Neural progenitor cell (in vitro differentiated cells): ENCODE measurements at regions not wholly inside any gene's neighbourhood (a gene's known extent, or its start where the extent isn't known, plus 50 kb on each side); places are given as distances from the start of the nearest gene placed in this dataset.

Experiments
- DNase-seq: peaks from one replicate; pipeline ENCODE4 v3.0.0-alpha.2; 2016; ENCODE audit warnings: low spot score
- H2AFZ ChIP-seq: fragments of 200-600 bp; sonication (generic); replicated peaks from 2 replicates; pipeline ENCODE4 v1.6.1; 2016; ENCODE audit warnings: antibody characterized with exemption
- H3F3A ChIP-seq: fragments of 200-600 bp; sonication (generic); 2 replicates; pipeline ENCODE4 v1.6.1; 2016; ENCODE audit warnings: antibody characterized with exemption, low read depth
- H3K27ac ChIP-seq: fragments of 200-600 bp; sonication (generic); 2 replicates; pipeline ENCODE4 v1.5.1; 2016; ENCODE audit warnings: mild to moderate bottlenecking
- H3K27me3 ChIP-seq: fragments of 200-600 bp; sonication (generic); 2 replicates; pipeline ENCODE4 v1.6.1; 2016; ENCODE audit warnings: mild to moderate bottlenecking, moderate library complexity
- H3K36me3 ChIP-seq: fragments of 200-600 bp; sonication (generic); 2 replicates; pipeline ENCODE4 v1.5.1; 2016
- H3K4me1 ChIP-seq: fragments of 200-600 bp; sonication (generic); 2 replicates; pipeline ENCODE4 v1.6.1; 2016; ENCODE audit warnings: mixed run types
- H3K4me2 ChIP-seq: fragments of 200-600 bp; sonication (generic); 2 replicates; pipeline ENCODE4 v1.6.1; 2016
- H3K4me3 ChIP-seq: fragments of 200-600 bp; sonication (generic); 2 replicates; pipeline ENCODE4 v1.5.1; 2016
- H3K79me2 ChIP-seq: fragments of 200-600 bp; sonication (generic); 2 replicates; pipeline ENCODE4 v1.6.1; 2016; ENCODE audit warnings: low read depth
- H3K9ac ChIP-seq: fragments of 200-600 bp; sonication (generic); 2 replicates; pipeline ENCODE4 v1.6.1; 2016
- H3K9me3 ChIP-seq: fragments of 200-600 bp; sonication (generic); 2 replicates; pipeline ENCODE4 v1.5.1; 2016; ENCODE audit warnings: low read depth
- H4K20me1 ChIP-seq: fragments of 200-600 bp; sonication (generic); 2 replicates; pipeline ENCODE4 v1.6.1; 2016; ENCODE audit warnings: low read depth
- H3K27ac Mint-ChIP-seq: 3 replicates; pipeline ENCODE4 v1.8.0; 2021; ENCODE audit warnings: mixed read lengths
- H3K27me3 Mint-ChIP-seq: 2 replicates; pipeline ENCODE4 v1.8.0; 2022; ENCODE audit warnings: low read depth, mild to moderate bottlenecking, inconsistent platforms, moderate library complexity, mixed read lengths; ENCODE audit not compliant: insufficient read depth
- H3K36me3 Mint-ChIP-seq: 3 replicates; pipeline ENCODE4 v1.8.0; 2021; ENCODE audit warnings: mixed read lengths
- H3K4me1 Mint-ChIP-seq: 3 replicates; pipeline ENCODE4 v1.8.0; 2021; ENCODE audit warnings: mixed read lengths
- H3K4me3 Mint-ChIP-seq: 3 replicates; pipeline ENCODE4 v1.8.0; 2021; ENCODE audit warnings: mild to moderate bottlenecking, moderate library complexity, mixed read lengths
- H3K9me3 Mint-ChIP-seq: 3 replicates; pipeline ENCODE4 v1.8.0; 2020; ENCODE audit warnings: mixed read lengths
- EZH2 ChIP-seq: fragments of 200-600 bp; sonication (generic); IDR thresholded peaks from 2 replicates; pipeline ENCODE4 v1.6.1; 2017; ENCODE audit warnings: antibody characterized with exemption, mild to moderate bottlenecking, moderate library complexity
- EZH2phosphoT487 ChIP-seq: fragments of 200-600 bp; sonication (generic); IDR thresholded peaks from 2 replicates; pipeline ENCODE4 v1.6.1; 2017; ENCODE audit warnings: antibody characterized with exemption
- TF ChIP-seq, protein P1 (sequence below): fragments of 200-600 bp; sonication (generic); IDR thresholded peaks from 2 replicates; pipeline ENCODE4 v1.5.1; 2017; ENCODE audit warnings: antibody characterized with exemption, mild to moderate bottlenecking

DNA sequence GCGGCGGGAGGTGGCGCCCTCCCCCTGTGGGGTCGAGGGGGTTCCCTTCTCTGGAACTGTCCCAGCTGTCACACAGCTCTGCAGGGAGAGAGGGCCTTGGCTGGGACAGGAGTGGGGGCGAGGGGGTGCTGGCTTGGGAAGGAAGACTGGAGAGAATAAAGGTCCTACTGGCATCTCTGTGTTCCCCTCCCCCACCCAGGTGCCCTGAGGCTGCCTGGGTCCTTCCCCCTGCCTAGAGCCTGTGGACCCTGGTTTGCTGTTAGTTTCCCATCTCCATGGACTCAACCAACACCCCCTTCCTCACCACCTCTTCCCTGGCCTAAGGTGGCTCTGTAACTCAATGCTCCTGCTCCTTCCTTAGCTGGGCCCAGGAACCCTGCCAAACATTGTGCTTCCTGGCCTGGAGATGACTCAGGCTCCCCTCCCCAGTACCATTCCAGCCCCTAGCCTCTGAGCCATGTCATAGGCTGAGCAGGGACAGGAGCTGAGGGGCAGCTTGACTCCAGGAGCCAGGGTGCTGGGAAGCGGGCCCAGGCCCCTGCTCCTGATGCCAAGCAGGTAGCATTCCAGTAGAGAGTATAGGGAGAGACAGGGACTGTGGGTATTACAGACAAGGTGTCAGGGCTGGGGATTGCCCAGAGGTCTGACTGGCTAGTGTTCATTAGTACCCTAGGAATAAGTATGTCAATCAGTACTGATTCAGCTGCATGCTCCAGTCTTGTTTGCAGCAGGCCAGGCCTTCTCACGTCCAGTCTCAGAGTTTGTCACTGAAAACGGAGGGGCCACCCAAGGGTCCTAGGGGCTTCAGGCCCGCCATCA is 100.7 kb downstream of the EFNB1 start:
- Histone ChIP-seq H3K79me2 (no peaks in the 10 kb centered on the region), H3K4me3 (no peak overlapping the region), H2AFZ (no peak overlapping the region), H3F3A (no peaks in the 10 kb centered on the region), H3K9ac (no peak overlapping the region), H3K27ac (no peak overlapping the region), H3K4me2 (no peak overlapping the region), H4K20me1 (no peaks in the 10 kb centered on the region), H3K36me3 (no peaks in the 10 kb centered on the region), H3K27me3 (no peaks in the 10 kb centered on the region), H3K9me3 (no peaks in the 10 kb centered on the region), H3K4me1 (no peaks in the 10 kb centered on the region)
- H3K4me1 Mint-ChIP-seq, result peaks cover 28% of the 10 kb centered on the region
- TF ChIP-seq, protein P1, sequence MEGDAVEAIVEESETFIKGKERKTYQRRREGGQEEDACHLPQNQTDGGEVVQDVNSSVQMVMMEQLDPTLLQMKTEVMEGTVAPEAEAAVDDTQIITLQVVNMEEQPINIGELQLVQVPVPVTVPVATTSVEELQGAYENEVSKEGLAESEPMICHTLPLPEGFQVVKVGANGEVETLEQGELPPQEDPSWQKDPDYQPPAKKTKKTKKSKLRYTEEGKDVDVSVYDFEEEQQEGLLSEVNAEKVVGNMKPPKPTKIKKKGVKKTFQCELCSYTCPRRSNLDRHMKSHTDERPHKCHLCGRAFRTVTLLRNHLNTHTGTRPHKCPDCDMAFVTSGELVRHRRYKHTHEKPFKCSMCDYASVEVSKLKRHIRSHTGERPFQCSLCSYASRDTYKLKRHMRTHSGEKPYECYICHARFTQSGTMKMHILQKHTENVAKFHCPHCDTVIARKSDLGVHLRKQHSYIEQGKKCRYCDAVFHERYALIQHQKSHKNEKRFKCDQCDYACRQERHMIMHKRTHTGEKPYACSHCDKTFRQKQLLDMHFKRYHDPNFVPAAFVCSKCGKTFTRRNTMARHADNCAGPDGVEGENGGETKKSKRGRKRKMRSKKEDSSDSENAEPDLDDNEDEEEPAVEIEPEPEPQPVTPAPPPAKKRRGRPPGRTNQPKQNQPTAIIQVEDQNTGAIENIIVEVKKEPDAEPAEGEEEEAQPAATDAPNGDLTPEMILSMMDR, result no peak
- TF ChIP-seq EZH2phosphoT487, result no peak
- TF ChIP-seq EZH2, result no peak
- DNase-seq, result no peak
- H3K36me3 Mint-ChIP-seq, result no peaks in the 10 kb centered on the region
- peaks cover 4% of the 10 kb centered on the region for H3K27me3 Mint-ChIP-seq
- no peak overlapping the region for H3K4me3 Mint-ChIP-seq
- H3K27ac Mint-ChIP-seq, result peak overlapping the region; percentile 82
- peaks cover 5% of the 10 kb centered on the region for H3K9me3 Mint-ChIP-seq

GRCh38 chrX:68928401-68928800 is 99.6 kb downstream of the EFNB1 start:
- Histone ChIP-seq H3F3A (no peaks in the 10 kb centered on the region), H2AFZ (no peak overlapping the region), H3K36me3 (no peaks in the 10 kb centered on the region), H3K4me1 (no peaks in the 10 kb centered on the region), H3K9me3 (no peaks in the 10 kb centered on the region), H3K27me3 (peaks cover 5% of the 10 kb centered on the region), H3K79me2 (no peaks in the 10 kb centered on the region), H3K4me2 (no peak overlapping the region), H3K4me3 (no peak overlapping the region), H4K20me1 (no peaks in the 10 kb centered on the region), H3K27ac (no peak overlapping the region), H3K9ac (no peak overlapping the region)
- Mint-ChIP-seq H3K27me3 (peaks cover 4% of the 10 kb centered on the region), H3K4me3 (no peak overlapping the region), H3K27ac (no peak overlapping the region), H3K9me3 (peaks cover 5% of the 10 kb centered on the region), H3K4me1 (peaks cover 28% of the 10 kb centered on the region), H3K36me3 (no peaks in the 10 kb centered on the region)
- no peak for TF ChIP-seq EZH2
- DNase-seq, result no peak

GRCh38 chrX:68927178-68927577 is 98.4 kb downstream of the EFNB1 start:
- H3K27ac Mint-ChIP-seq, result no peak overlapping the region
- peaks cover 24% of the 10 kb centered on the region for H3K4me1 Mint-ChIP-seq
- Histone ChIP-seq H3K36me3 (no peaks in the 10 kb centered on the region), H3K9me3 (no peaks in the 10 kb centered on the region), H4K20me1 (no peaks in the 10 kb centered on the region), H3K9ac (no peak overlapping the region), H3K4me1 (no peaks in the 10 kb centered on the region), H3K4me3 (no peak overlapping the region), H3K27ac (no peak overlapping the region), H3F3A (no peaks in the 10 kb centered on the region), H3K27me3 (peaks cover 9% of the 10 kb centered on the region), H2AFZ (no peak overlapping the region), H3K4me2 (no peak overlapping the region), H3K79me2 (no peaks in the 10 kb centered on the region)
- peaks cover 4% of the 10 kb centered on the region for H3K27me3 Mint-ChIP-seq
- H3K36me3 Mint-ChIP-seq, result no peaks in the 10 kb centered on the region
- peaks cover 5% of the 10 kb centered on the region for H3K9me3 Mint-ChIP-seq
- no peak for DNase-seq
- no peak for TF ChIP-seq EZH2
- TF ChIP-seq, protein P1, result no peak
- no peak for TF ChIP-seq EZH2phosphoT487
- no peak overlapping the region for H3K4me3 Mint-ChIP-seq

- Mint-ChIP-seq H3K4me1 (peaks cover 4% of the 10 kb centered on the region), H3K9me3 (peaks cover 7% of the 10 kb centered on the region), H3K27me3 (no peaks in the 10 kb centered on the region), H3K4me3 (no peak overlapping the region), H3K36me3 (no peaks in the 10 kb centered on the region), H3K27ac (no peak overlapping the region)
- Histone ChIP-seq H3F3A (peaks cover 3% of the 10 kb centered on the region), H3K27ac (no peak overlapping the region), H3K4me3 (no peak overlapping the region), H3K79me2 (no peaks in the 10 kb centered on the region), H3K9ac (no peak overlapping the region), H3K9me3 (no peaks in the 10 kb centered on the region), H4K20me1 (peaks cover 2% of the 10 kb centered on the region), H3K27me3 (peaks cover 49% of the 10 kb centered on the region), H3K36me3 (no peaks in the 10 kb centered on the region), H3K4me1 (peaks cover 1% of the 10 kb centered on the region), H3K4me2 (no peak overlapping the region), H2AFZ (no peak overlapping the region)
- DNase-seq, result no peak
- TF ChIP-seq EZH2phosphoT487 (no peak), EZH2 (no peak)
- TF ChIP-seq, protein P1, result no peak
These were observed 94.3 kb downstream of the EFNB1 start for GRCh38 chrX:68923147-68923546.
